GM18951 (cell line): ENCODE measurements at regions not wholly inside any gene's neighbourhood (a gene's known extent, or its start where the extent isn't known, plus 50 kb on each side); places are given as distances from the start of the nearest gene placed in this dataset.

Experiments used
- POLR2A ChIP-seq: IDR thresholded peaks from 4 replicates; pipeline ENCODE4 v1.6.1; 2011; ENCODE audit warnings: mild to moderate bottlenecking; ENCODE audit not compliant: insufficient read length, insufficient read depth; ENCODE audit errors: extremely low read depth
- in situ Hi-C: fragments of 300-500 bp; cut with MboI; formaldehyde crosslinking; loops from one replicate; pipeline ENCODE4 v1.12.0; 2022; ENCODE audit warnings: low sequenced_read_pairs, mixed read lengths, inconsistent platforms; ENCODE audit not compliant: unreplicated experiment

DNA sequence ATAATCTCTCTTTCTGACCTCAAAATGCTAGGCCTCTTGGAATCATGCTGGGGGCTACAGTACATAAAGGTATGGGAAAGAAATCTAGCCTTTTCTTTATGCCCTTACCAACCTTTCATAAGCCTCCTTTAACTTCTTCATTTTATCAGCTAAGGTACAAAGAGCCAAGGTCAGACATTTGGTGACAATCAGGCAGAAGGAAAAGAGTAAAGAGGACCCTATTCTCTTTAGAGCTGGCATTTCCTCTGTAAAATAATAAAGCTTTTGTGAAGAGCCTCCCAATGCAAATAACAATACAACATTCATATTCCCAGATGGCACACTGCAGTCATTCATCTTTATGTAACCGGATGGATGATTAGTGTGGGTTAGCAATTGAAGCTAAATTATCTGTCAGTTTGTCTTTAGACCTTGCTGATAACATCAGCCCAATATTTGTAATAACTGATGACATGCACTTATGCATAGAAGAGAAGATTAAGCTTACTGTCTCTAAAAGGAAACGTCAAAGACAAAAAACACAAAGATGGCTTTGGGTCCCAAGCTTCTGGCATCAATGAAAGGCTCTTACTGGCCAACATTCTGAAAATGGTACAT is 163.1 kb downstream of the IBTK start:
- TF ChIP-seq POLR2A, result no peak
- in situ Hi-C loops, result no loop called here

DNA sequence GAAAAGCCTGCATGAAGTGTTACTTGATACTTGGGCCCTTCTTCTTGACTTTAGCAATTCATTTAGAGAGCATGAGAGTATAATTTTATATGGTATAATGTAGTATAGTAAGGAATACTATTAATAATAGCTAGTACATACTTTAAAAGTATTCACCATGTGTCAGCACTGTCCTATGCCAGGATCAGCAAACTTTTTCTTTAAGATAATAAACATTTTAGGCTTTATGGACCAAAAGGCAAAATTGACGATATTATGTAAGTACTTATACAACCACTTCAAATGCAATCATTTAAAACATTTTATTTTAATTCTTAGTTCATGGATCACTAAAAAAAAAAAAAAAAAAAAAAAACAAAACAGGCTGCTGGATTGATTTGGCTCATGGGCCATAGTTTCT is 163.9 kb downstream of the IBTK start:
- in situ Hi-C loops, result no loop called here
- TF ChIP-seq POLR2A, result no peak

DNA sequence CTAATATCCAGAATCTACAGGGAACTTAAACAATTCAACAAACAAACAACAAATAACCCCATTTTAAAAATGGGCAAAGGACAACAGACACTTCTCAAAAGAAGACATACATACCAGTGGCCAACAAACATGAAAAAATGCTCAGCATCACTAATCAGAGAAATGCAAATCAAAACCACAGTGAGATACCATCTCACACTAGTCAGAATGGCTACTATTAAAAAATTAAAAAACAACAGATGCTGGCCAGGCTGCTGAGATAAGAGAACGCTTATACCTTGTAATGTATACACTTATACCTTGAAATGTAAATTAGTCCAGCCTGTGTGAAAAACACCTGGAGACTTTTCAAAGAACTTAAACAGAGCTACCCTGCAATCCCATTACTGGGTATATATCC is 166.8 kb downstream of the IBTK start:
- in situ Hi-C loops, result no loop called here
- no peak for TF ChIP-seq POLR2A

DNA sequence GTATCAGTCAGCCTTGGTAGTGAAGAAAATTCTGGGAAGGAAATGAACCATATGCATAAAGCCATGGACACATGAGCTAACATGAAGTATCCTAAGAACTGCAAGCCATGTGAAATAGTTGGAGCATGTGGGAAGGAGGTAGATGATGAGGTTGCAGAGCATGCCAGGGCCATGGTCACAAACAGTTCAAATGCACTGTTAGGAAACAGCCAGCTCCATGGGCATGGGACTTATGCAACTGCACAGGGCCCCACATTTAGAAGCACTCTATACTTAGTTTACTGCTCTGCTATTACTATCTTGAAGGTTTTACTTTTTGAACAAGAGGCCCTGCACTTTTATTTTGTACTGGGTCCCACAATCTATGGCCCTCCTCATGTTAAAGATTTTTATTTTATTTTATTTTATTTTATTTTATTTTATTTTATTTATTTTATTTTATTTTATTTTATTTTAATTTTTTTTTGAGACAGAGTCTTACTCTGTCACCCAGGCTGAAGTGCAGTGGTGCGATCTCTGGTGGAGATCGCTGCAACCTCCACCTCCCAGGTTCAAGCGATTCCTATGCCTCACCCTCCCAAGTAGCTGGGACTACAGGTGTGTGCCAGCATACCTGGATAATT is 169.1 kb downstream of the IBTK start:
- in situ Hi-C loops, result no loop called here
- TF ChIP-seq POLR2A, result no peak

DNA sequence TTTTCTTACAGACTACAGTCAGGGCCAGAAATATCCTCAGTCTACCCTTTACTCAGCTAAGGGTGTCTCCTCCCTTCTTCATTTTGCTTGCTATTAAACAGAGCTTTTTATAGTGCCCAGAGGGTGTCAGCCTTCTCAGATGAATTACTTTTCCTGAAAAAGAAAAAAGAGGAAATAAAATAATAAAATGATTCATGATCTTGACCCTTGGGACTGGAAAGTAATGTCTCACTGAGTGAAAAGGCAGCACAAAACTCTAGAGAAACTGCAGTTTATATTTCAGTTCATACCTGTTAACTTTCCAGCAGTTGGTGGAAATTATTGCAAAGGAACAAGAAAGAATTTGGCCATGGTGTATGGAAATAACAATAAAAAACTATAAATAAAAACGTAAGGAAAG is 170.6 kb downstream of the IBTK start:
- in situ Hi-C loops, result no loop called here
- TF ChIP-seq POLR2A, result no peak

DNA sequence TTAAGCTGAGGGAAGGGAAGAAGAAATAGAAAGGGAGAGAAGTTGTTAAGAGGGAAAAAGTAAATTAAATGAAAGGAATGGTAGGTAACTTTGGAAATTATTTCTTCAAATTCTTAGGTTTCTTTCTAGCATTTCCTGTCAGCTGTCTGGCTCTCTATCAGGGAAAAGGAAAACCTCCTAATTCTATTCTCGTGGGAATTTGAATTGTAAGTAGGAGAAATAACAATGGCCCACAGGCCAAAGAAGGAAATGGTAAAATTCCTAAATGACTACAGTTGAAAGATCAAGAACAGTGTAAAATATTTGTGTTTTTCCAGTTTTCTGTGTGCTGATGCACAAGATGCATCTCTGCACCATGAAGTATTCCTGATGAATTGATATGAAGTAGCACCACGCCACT is 173.0 kb downstream of the IBTK start:
- in situ Hi-C loops, result no loop called here

DNA sequence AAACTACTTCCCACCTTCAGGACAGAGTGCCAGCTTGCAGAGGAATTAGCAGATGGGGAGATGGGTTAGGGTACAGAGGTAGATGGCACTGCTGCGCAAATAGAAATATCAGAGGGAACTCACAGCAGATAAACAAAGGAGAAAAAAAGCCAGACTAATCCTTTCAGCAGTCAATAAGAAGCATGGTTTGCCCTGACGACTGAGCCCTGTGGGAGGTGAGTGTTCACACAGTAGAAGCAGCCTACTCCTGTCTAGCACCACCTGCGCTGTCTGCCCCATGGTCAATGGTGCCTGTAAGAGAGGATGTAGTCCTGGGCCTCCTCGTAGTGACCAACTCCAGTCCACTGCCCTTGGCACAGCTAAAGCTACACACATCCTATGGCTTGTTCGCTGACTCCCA is 174.1 kb downstream of the IBTK start:
- in situ Hi-C loops, result no loop called here
- TF ChIP-seq POLR2A, result no peak

More for the DNA sequence above, 173.0 kb downstream of the IBTK start:
- no peak for TF ChIP-seq POLR2A

DNA sequence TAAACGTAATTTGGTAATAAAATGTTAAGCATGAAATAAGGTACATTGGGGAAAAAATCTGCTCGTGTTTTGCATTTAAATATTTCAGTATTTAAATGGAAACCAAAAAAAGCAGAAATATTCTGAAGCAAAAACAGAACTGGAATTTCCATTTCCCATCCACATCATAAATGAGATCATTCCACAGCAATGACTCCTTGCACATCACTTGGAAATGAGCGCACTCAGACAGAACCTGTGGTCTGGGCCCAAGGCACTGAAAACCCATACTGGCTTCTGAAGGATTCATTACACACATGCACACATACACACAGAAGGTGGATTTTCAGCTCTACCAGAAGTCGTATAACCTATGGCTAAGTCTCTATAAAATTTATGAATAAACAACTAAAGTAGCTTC is 174.8 kb downstream of the IBTK start:
- in situ Hi-C loops, result no loop called here
- no peak for TF ChIP-seq POLR2A

DNA sequence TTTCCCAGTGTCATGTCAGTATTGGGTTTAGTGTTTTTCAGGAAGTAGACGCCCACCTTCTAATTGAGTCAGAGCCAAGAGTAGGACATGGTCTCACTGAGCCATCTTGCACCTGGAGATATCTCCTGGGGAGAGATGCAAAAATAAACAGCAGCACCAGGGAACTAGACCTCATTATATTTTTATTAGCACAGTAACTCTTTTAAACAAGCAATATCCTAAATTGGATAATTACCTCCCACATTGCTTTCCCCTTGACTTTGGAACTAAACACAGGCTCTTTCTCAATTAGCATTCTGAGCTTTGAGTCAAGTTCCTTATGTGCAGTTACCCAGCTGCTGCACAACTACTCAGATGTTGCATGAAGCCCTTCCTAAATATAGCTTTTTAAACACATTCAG is 175.4 kb downstream of the IBTK start:
- TF ChIP-seq POLR2A, result no peak
- in situ Hi-C loops, result no loop called here

DNA sequence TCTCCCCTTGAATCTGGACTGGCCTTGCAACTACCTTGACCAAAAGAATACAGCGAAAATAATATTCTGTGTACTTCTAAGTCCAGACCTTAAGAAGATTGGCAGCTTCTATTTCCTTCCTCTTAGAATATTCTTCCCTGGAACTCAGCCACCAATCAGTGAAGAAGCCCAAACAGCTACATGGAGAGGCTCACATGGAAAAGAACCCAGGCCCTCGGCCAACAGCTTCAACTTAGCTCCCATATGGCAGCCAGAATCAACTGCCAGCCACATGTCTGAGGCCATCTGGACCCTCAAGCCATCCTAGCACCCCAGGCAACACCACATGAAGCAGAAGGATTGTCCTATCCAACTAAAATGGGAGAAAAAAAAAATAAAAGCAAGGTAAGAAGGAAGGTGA is 178.8 kb downstream of the IBTK start:
- no peak for TF ChIP-seq POLR2A
- in situ Hi-C loops, result no loop called here

DNA sequence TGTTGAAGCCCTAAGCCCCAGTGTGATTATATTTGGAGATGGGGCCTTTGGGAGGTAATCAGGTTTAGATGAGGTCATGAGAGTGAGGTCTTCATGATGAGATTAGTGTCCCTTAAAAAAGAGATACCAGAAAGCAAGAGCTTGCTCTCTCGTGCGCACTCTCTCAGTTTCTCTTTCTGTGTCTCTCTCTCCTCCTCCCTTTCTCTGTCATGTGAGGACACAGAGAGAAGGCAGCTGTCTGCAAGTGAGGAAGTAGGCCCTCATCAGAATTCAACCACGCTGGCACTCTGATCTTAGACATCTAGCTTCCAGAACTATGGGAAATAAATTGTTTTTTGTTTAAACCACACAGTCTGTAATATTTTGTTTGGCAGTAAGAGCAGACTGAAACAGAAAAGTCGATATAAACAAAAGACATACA is 180.5 kb downstream of the IBTK start:
- in situ Hi-C loops, result no loop called here

DNA sequence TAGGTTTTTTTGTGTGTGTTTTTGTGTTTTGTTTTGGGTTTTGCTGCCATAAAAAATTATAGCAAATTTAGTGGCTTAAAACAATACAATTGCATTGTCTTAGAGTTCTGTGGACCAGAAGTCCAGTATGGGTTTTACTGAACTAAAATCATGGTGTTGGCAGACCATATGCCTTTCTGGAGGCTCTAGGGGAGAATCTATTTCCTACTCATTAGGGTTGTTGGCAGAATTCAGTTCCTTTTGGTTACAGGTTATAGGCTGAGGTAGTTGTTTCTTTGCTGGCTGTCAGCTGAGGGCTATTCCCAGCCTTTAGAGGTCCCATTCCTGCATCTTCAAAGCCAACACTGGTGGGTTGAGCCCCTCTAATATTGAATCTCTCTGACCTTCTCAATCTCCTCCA is 181.3 kb downstream of the IBTK start:
- in situ Hi-C loops, result no loop called here
- TF ChIP-seq POLR2A, result no peak

More for the DNA sequence above, 180.5 kb downstream of the IBTK start:
- no peak for TF ChIP-seq POLR2A

DNA sequence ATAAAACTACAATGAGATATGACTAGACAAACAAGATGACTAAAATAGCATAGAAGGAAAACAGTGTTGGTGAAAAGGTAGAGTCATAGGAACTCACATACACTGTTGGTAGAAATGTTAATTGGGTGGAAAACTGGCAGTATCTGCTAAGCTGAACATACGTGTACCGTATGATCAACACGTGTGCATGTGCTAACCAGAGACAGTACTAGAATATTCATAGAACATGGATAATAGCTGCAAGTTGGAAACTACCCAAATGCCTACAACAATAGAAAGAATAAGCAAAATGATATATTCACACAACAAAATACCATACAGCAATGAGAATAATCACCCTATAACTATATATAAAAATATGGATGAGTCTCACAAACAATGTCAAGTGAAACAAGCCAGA is 184.0 kb downstream of the IBTK start:
- TF ChIP-seq POLR2A, result no peak
- in situ Hi-C loops, result no loop called here

DNA sequence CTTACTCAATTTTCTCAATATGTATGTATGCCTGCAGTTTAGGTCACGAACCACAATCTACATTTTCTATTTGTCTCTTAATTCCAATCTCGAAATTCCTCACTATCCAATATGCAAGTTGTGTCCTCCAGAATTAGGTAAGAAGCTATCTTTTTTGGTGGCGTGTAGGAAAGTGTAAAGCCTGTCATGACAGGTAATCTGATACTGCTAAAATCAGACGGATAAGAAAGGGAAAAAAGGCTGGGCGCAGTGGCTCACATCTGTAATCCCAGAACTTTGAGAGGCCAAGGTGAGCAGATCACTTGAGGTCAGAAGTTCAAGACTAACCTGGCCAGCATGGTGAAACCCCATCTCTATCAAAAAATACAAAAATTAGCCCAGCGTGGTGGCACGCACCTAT is 185.3 kb downstream of the IBTK start:
- TF ChIP-seq POLR2A, result no peak
- in situ Hi-C loops, result no loop called here
